MM.1S (cell line): ENCODE measurements at regions not wholly inside any gene's neighbourhood (a gene's known extent, or its start where the extent isn't known, plus 50 kb on each side); places are given as distances from the start of the nearest gene placed in this dataset.

Source experiments
- CTCF ChIP-seq: fragments of 300-600 bp; sonication (generic); IDR thresholded peaks from 2 replicates; pipeline ENCODE4 v1.5.1; 2016; ENCODE audit warnings: antibody characterized with exemption, low read length, mixed read lengths
- EZH2phosphoT487 ChIP-seq: fragments of 300-600 bp; sonication (generic); IDR thresholded peaks from 2 replicates; pipeline ENCODE4 v1.6.1; 2018; ENCODE audit warnings: antibody characterized with exemption, low read length

GRCh38 chr19:28044477-28044876 is 1168.5 kb downstream of the UQCRFS1 start:
- no peak for TF ChIP-seq CTCF
- TF ChIP-seq EZH2phosphoT487, result no peak
